HUES64 (cell line): ENCODE measurements at regions not wholly inside any gene's neighbourhood (a gene's known extent, or its start where the extent isn't known, plus 50 kb on each side); places are given as distances from the start of the nearest gene placed in this dataset.
"Not testable (repeated sequence)": the region's sequence is repeated elsewhere in the genome, so short reads cannot be mapped to it uniquely, and the experiment has no call there.

ENCODE experiments used
- H3K27ac ChIP-seq: 2 replicates; pipeline ENCODE4 v1.7.0; 2013; ENCODE audit warnings: low read depth, low read length, inconsistent platforms
- H3K27me3 ChIP-seq: 2 replicates; pipeline ENCODE4 v1.6.1; 2013; ENCODE audit warnings: mild to moderate bottlenecking, low read length; ENCODE audit not compliant: insufficient read depth
- H3K36me3 ChIP-seq: 2 replicates; pipeline ENCODE4 v1.6.1; 2013; ENCODE audit warnings: mild to moderate bottlenecking, low read length; ENCODE audit not compliant: insufficient read depth
- H3K4me1 ChIP-seq: 2 replicates; pipeline ENCODE4 v1.6.1; 2013; ENCODE audit warnings: mild to moderate bottlenecking, low read length, moderate library complexity; ENCODE audit not compliant: insufficient read depth
- H3K4me3 ChIP-seq: 2 replicates; pipeline ENCODE4 v1.5.1; 2013; ENCODE audit warnings: mild to moderate bottlenecking, low read length, moderate library complexity
- H3K9ac ChIP-seq: 2 replicates; pipeline ENCODE4 v1.6.1; 2013; ENCODE audit warnings: mild to moderate bottlenecking, low read depth, low read length
- H3K9me3 ChIP-seq: 2 replicates; pipeline ENCODE4 v1.6.1; 2013; ENCODE audit warnings: low read depth, low read length; ENCODE audit not compliant: insufficient read depth
- whole genome bisulfite sequencing: fragments of 150-250, 120-280 bp; methylation state at CpG from one replicate; pipeline ENCODE4 v1.1.7; 2013; ENCODE audit warnings: missing lambda C conversion rate; 5-methylcytosine and 5-hydroxymethylcytosine counted together

- no peak overlapping the region for H3K9ac ChIP-seq
- no peak overlapping the region for H3K4me3 ChIP-seq
- no peaks in the 10 kb centered on the region for H3K4me1 ChIP-seq
- WGBS, result 93% methylated on average over 2 of the region's 2 CpGs
- H3K27me3 ChIP-seq, result no peaks in the 10 kb centered on the region
- H3K36me3 ChIP-seq, result no peaks in the 10 kb centered on the region
- no peaks in the 10 kb centered on the region for H3K9me3 ChIP-seq
- H3K27ac ChIP-seq, result no peak overlapping the region
Observed at GRCh38 chr2:172311921-172312345, 115.5 kb upstream of the ITGA6 start.

DNA sequence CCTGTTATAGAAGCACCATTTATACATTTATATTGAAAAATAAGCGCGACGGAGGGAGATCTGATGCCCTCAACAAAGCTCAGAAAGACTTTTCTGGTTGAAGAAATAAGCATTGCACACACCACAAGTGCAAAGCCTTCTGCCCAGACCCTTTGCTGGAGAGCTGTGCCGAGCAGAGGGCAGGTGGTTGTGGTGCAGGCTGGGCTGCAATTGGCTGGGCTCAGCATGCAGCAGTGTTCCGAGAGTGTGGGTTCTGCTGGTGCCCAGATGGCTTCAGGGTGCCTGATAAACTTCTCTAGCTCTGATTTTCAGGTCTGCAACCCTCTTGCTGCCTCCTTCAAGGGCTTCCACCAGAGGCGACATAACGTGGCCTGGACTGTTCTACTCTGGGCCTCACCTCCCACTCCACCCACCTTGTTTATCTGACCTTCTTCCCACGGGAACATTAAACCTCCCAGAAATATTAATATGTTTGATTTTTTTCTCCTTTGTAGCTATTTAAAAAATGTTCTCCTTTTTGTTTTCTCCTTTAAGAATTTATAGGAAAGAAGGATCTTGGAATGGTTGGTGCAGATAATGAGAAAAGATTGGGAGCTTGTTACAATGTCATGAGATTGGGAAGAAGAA, 113.6 kb upstream of the ITGA6 start:
- WGBS, result 81% methylated on average over 7 of the region's 8 CpGs
- no peaks in the 10 kb centered on the region for H3K27me3 ChIP-seq
- no peaks in the 10 kb centered on the region for H3K36me3 ChIP-seq
- H3K9me3 ChIP-seq, result no peaks in the 10 kb centered on the region
- H3K4me1 ChIP-seq, result no peaks in the 10 kb centered on the region
- no peak overlapping the region for H3K9ac ChIP-seq
- no peak overlapping the region for H3K4me3 ChIP-seq
- H3K27ac ChIP-seq, result no peak overlapping the region

DNA sequence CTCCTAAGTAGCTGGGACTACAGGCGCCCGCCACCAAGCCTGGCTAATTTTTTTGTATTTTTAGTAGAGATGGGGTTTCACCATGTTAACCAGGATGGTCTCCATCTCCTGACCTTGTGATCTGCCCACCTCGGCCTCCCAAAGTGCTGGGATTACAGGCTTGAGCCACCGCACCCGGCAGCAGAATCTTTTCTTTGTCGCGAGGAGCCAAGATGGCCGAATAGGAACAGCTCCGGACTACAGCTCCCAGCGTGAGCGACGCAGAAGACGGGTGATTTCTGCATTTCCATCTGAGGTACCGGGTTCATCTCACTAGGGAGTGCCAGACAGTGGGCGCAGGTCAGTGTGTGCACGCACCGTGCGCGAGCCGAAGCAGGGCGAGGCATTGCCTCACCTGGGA, 112.3 kb upstream of the ITGA6 start:
- WGBS, result 77% methylated on average over 7 of the region's 21 CpGs
- not testable (repeated sequence) for H3K9ac ChIP-seq, H3K4me1 ChIP-seq

GRCh38 chr2:172322049-172322448, 105.3 kb upstream of the ITGA6 start:
- Histone ChIP-seq H3K9me3 (peaks cover 3% of the 10 kb centered on the region; the same call in 1 of the 2 replicates), H3K36me3 (no peaks in the 10 kb centered on the region), H3K27ac (no peak overlapping the region), H3K4me3 (no peak overlapping the region), H3K9ac (no peak overlapping the region), H3K27me3 (no peaks in the 10 kb centered on the region), H3K4me1 (no peaks in the 10 kb centered on the region)
- WGBS, result 100% methylated on average over 2 of the region's 3 CpGs

More for the DNA sequence above, 112.3 kb upstream of the ITGA6 start:
- not testable (repeated sequence) for H3K9me3 ChIP-seq, H3K27me3 ChIP-seq, H3K27ac ChIP-seq, H3K36me3 ChIP-seq, H3K4me3 ChIP-seq

DNA sequence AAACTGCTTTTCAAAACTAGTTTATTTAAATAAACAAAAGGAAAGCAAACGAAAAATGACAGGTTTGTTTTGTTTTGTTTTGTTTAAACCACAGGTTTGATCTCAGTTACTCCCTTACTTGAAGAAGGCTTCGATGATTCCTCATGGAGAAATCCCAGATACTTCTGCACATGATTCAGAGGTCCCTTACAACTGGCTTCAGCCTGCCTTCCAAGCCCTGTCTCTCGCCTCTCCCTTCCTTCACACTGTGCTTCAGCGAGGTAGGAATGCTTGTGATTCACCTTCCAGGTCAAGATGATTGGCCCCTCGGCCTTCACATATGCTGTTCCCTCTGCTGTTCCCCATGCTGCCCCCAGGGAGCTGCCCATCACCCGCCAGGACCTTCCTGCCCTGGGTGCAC, 104.1 kb upstream of the ITGA6 start:
- Histone ChIP-seq H3K9me3 (peaks cover 3% of the 10 kb centered on the region; the same call in 1 of the 2 replicates), H3K27me3 (no peaks in the 10 kb centered on the region), H3K36me3 (no peaks in the 10 kb centered on the region), H3K4me1 (no peaks in the 10 kb centered on the region), H3K9ac (no peak overlapping the region), H3K27ac (no peak overlapping the region), H3K4me3 (no peak overlapping the region)
- 92% methylated on average over 5 of the region's 6 CpGs for WGBS

DNA sequence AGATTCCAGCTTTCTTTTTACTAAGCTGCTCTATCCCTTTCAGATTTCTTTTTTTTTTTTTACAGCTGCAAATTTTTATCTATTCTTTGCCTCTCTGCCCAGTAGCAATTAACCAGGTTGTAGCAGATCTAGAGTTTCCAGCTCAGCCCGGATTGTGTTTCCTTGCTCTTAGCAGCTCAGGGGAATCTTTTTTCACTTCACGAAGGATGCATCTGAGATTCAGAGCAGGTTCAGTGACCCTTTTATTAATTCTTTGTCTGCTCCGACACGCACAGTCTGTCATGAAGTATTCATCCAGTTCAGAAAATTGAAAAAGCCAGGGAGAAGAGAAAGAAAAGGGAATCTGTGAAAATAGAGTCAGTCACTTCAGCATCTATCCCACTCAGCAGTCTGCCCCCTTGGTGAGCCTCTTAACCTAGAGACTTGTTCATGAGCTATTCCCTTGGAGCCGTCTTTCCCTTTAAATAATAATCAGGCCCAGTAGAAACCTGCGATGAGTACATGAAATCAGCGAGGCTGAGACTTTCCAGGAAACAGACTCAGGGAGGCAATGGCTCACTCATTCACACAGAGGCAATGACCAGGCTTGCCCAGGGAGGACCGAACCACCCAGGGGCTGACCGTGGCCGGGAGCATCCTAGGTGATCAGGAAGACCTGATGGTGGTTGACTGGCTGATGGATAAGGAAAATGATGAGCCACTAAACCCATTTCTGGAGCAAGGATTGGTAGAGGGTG, 103.4 kb upstream of the ITGA6 start:
- H3K27ac ChIP-seq, result no peak overlapping the region
- no peak overlapping the region for H3K9ac ChIP-seq
- H3K4me1 ChIP-seq, result no peaks in the 10 kb centered on the region
- H3K27me3 ChIP-seq, result no peaks in the 10 kb centered on the region
- H3K36me3 ChIP-seq, result no peaks in the 10 kb centered on the region
- WGBS, result 93% methylated on average over 10 of the region's 10 CpGs
- peaks cover 3% of the 10 kb centered on the region; the same call in 1 of the 2 replicates for H3K9me3 ChIP-seq
- H3K4me3 ChIP-seq, result no peak overlapping the region

DNA sequence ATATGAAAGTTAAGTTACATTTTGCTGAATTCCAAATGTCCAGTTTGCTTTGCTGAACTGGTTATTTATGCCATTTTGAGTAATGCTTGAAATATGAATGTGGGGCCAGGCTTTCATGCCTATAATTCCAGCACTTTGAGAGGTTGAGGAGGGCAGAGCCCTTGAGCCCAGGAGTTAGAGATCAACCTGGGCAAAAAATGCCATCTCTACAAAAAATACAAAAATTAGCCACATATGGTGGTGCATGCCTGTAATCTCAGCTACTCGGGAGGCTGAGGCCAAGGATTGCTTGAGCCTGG, 101.2 kb upstream of the ITGA6 start:
- H3K4me3 ChIP-seq, result no peak overlapping the region
- no peaks in the 10 kb centered on the region for H3K27me3 ChIP-seq
- H3K9me3 ChIP-seq, result peaks cover 3% of the 10 kb centered on the region; the same call in 1 of the 2 replicates
- H3K36me3 ChIP-seq, result no peaks in the 10 kb centered on the region
- H3K9ac ChIP-seq, result no peak overlapping the region
- no peak overlapping the region for H3K27ac ChIP-seq
- 96% methylated on average over 1 of the region's 1 CpG for WGBS
- no peaks in the 10 kb centered on the region for H3K4me1 ChIP-seq

DNA sequence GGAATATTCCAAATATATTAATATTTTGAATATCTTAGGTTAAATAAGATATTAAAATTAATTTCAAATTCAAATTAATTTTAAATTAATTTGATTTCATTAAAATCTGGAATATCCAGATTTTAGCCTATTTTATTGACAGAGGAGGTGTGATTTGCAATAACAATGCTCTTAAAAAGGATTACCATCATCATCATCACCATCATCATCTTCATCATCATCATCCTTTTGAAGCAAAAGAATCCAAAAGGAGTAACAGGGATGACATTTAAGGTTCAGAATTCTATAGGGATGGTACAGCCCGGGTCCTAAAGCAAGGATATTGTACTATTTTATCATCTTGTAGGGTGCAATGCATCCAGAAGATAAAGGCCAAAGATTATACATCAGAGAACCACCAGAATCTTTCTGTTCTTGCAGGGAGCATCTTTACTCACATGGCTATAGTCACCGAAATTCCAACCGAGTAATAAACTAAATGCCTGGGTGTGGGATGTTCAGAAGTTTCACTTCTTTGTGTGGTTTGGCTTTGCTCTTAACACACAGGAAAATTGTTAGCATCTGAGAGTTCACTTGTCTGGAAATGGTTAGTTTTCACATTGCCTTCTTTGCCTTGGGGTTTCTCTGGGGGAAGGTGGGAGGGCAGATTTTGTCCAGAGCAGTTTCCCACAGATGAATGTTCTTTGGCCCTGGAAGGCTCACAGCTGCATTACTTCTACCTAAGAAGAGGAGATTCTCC, 99.1 kb upstream of the ITGA6 start:
- H3K36me3 ChIP-seq, result no peaks in the 10 kb centered on the region
- H3K27me3 ChIP-seq, result no peaks in the 10 kb centered on the region
- H3K9me3 ChIP-seq, result no peaks in the 10 kb centered on the region
- WGBS, result 86% methylated on average over 3 of the region's 3 CpGs
- no peak overlapping the region for H3K4me3 ChIP-seq
- H3K27ac ChIP-seq, result no peak overlapping the region
- H3K9ac ChIP-seq, result no peak overlapping the region
- no peaks in the 10 kb centered on the region for H3K4me1 ChIP-seq

DNA sequence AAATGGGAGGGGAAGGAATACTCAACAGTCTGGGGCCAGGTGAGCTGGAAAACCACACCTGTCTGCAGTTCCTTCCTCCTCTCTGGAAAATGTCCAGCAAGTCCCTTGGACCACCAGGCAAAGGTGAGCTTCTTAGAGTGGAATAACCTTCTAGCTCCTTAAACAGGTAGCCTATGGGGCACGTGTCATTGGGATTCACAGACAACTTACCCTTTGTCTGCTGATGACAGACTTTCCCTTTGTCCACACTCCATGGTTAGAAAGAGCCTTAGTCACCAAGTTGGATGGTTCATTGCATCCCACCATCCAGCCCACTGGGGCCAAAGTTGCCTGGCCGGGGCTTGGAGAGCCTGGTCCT, 98.0 kb upstream of the ITGA6 start:
- Histone ChIP-seq H3K36me3 (no peaks in the 10 kb centered on the region), H3K9me3 (no peaks in the 10 kb centered on the region), H3K4me3 (no peak overlapping the region), H3K9ac (no peak overlapping the region), H3K27me3 (no peaks in the 10 kb centered on the region), H3K27ac (no peak overlapping the region), H3K4me1 (no peaks in the 10 kb centered on the region)
- 94% methylated on average over 2 of the region's 2 CpGs for WGBS

GRCh38 chr2:172329774-172330671, 97.4 kb upstream of the ITGA6 start:
- Histone ChIP-seq H3K27ac (no peak overlapping the region), H3K27me3 (no peaks in the 10 kb centered on the region), H3K36me3 (no peaks in the 10 kb centered on the region), H3K9ac (no peak overlapping the region), H3K4me1 (no peaks in the 10 kb centered on the region), H3K4me3 (no peak overlapping the region), H3K9me3 (no peaks in the 10 kb centered on the region)
- WGBS, result 85% methylated on average over 14 of the region's 14 CpGs

GRCh38 chr2:172332507-172332906, 94.9 kb upstream of the ITGA6 start:
- no peaks in the 10 kb centered on the region for H3K9me3 ChIP-seq
- H3K27me3 ChIP-seq, result no peaks in the 10 kb centered on the region
- 88% methylated on average over 6 of the region's 8 CpGs for WGBS
- no peaks in the 10 kb centered on the region for H3K4me1 ChIP-seq
- no peak overlapping the region for H3K4me3 ChIP-seq
- H3K36me3 ChIP-seq, result no peaks in the 10 kb centered on the region
- no peak overlapping the region for H3K27ac ChIP-seq
- no peak overlapping the region for H3K9ac ChIP-seq
